HCT116 (cell line): ENCODE measurements at regions not wholly inside any gene's neighbourhood (a gene's known extent, or its start where the extent isn't known, plus 50 kb on each side); places are given as distances from the start of the nearest gene placed in this dataset.

ENCODE experiments used
- ATAC-seq: fragments of 200-7000 bp; cut with Tn5 transposase; 2 replicates; pipeline ENCODE4 v1.9.1; 2020; ENCODE audit warnings: mild to moderate bottlenecking, moderate library complexity
- BruUV-seq: library from RNA; stranded (reverse); fragments of 400-500 nt; replicated peaks from 2 replicates; lab custom pipeline; 2021; lab: Mats Ljungman, UMichigan
- CTCF ChIA-PET: fragments of 300-600 bp; sonication (Branson Sonifier 250); formaldehyde crosslinking; loops from one replicate; lab custom pipeline; 2021; ENCODE audit warnings: antibody characterized with exemption; lab: Charles Lee
- POLR2A ChIA-PET: fragments of 300-600, 350-600 bp; sonication (Branson Sonifier 250); formaldehyde crosslinking; loops from one replicate; lab custom pipeline; 2021; ENCODE audit warnings: antibody characterized with exemption; lab: Charles Lee
- RAD21 ChIA-PET, 2 experiments: fragments of 300-600 bp; sonication (Branson Sonifier 250); formaldehyde crosslinking; loops; one replicate each; lab custom pipeline; 2023; ENCODE audit warnings: low total read pairs in 2 of 2; ENCODE audit not compliant: uncharacterized antibody in 2 of 2, unreplicated experiment in 2 of 2, low non-redundant PET in 1 of 2; lab: Charles Lee
- DNase-seq: peaks from one replicate; pipeline ENCODE4 v3.0.0-alpha.2; 2010; ENCODE audit warnings: low read depth, low spot score
- H2AFZ ChIP-seq: fragments of 200-600 bp; shearing (Covaris generic), sonication (generic); 2 replicates; pipeline ENCODE4 v1.6.1; 2017; ENCODE audit warnings: low read depth, mixed run types, mixed read lengths, antibody characterized with exemption, low read length; ENCODE audit not compliant: poor library complexity, severe bottlenecking
- H3K27ac ChIP-seq: 2 replicates; pipeline ENCODE4 v1.5.1; 2012; ENCODE audit warnings: low read depth, low read length
- H3K27me3 ChIP-seq: fragments of 200-600 bp; sonication (generic); 2 replicates; pipeline ENCODE4 v1.6.1; 2016; ENCODE audit warnings: mixed run types, low read length, mixed read lengths; ENCODE audit not compliant: insufficient read depth
- H3K36me3 ChIP-seq, 2 experiments: fragments of 200-500 bp in 1 of 2; fragments of 200-600 bp in 1 of 2; sonication (Bioruptor generic) in 1 of 2; sonication (generic) in 1 of 2; 2 replicates each; pipeline versions ENCODE4 v1.5.1 to v1.6.1; 2014 to 2016; ENCODE audit warnings: low read length in 2 of 2, inconsistent platforms in 1 of 2, mixed read lengths in 1 of 2, mixed run types in 1 of 2; ENCODE audit not compliant: insufficient read depth in 2 of 2, control insufficient read depth in 1 of 2
- H3K4me1 ChIP-seq, 2 experiments: fragments of 200-600 bp in 1 of 2; sonication (generic) in 1 of 2; 2 replicates each; pipeline versions ENCODE4 v1.5.1 to v1.6.1; 2012 to 2017; ENCODE audit warnings: low read length in 2 of 2, inconsistent platforms in 1 of 2, mild to moderate bottlenecking in 1 of 2, mixed read lengths in 1 of 2, mixed run types in 1 of 2, moderate library complexity in 1 of 2; ENCODE audit not compliant: insufficient read depth in 2 of 2, control insufficient read depth in 1 of 2
- H3K4me2 ChIP-seq: fragments of 200-600 bp; sonication (generic); 2 replicates; pipeline ENCODE4 v1.6.1; 2017; ENCODE audit warnings: mixed run types, low read length, mixed read lengths
- H3K4me3 ChIP-seq, 2 experiments: fragments of 200-600 bp in 1 of 2; sonication (generic) in 1 of 2; replicated peaks in 1 of 2; 2 replicates each; pipeline ENCODE4 v1.5.1; 2011 to 2016; ENCODE audit warnings: low read length in 2 of 2, control low read depth in 1 of 2, low read depth in 1 of 2, mild to moderate bottlenecking in 1 of 2, mixed read lengths in 1 of 2, mixed run types in 1 of 2
- H3K79me2 ChIP-seq: fragments of 200-600 bp; sonication (generic); 2 replicates; pipeline ENCODE4 v1.6.1; 2017; ENCODE audit warnings: mild to moderate bottlenecking, mixed run types, low read length, moderate library complexity, mixed read lengths; ENCODE audit not compliant: insufficient read depth
- H3K9ac ChIP-seq: fragments of 200-600 bp; sonication (generic); 2 replicates; pipeline ENCODE4 v1.6.1; 2016; ENCODE audit warnings: low read length, mixed read lengths
- H3K9me2 ChIP-seq: fragments of 200-600 bp; sonication (generic), shearing (Covaris generic); 2 replicates; pipeline ENCODE4 v1.6.1; 2017; ENCODE audit warnings: mixed run types, mild to moderate bottlenecking, moderate library complexity; ENCODE audit not compliant: insufficient read depth
- H3K9me3 ChIP-seq, 2 experiments: fragments of 200-500 bp in 1 of 2; fragments of 200-600 bp in 1 of 2; sonication (Bioruptor generic) in 1 of 2; sonication (generic) in 1 of 2; 2 replicates each; pipeline ENCODE4 v1.6.1; 2014 to 2017; ENCODE audit warnings: low read length in 2 of 2, mixed read lengths in 2 of 2, inconsistent platforms in 1 of 2, low read depth in 1 of 2, mild to moderate bottlenecking in 1 of 2, mixed run types in 1 of 2, moderate library complexity in 1 of 2; ENCODE audit not compliant: control insufficient read depth in 1 of 2, insufficient read depth in 1 of 2
- H4K20me1 ChIP-seq: fragments of 200-600 bp; sonication (generic), shearing (Covaris generic); 2 replicates; pipeline ENCODE4 v1.6.1; 2017; ENCODE audit warnings: mixed run types, mild to moderate bottlenecking, moderate library complexity; ENCODE audit not compliant: insufficient read depth
- CBX3 ChIP-seq: IDR thresholded peaks from 2 replicates; pipeline ENCODE4 v1.6.1; 2012; ENCODE audit warnings: low read depth
- CEBPB ChIP-seq: IDR thresholded peaks from 2 replicates; pipeline ENCODE4 v1.6.1; 2012; ENCODE audit warnings: low read depth
- CTCF ChIP-seq, 3 experiments: fragments of 200-600 bp in 1 of 3; sonication (generic) in 1 of 3; IDR thresholded peaks in 2 of 3; conservative IDR thresholded peaks in 1 of 3; 2 replicates each; pipeline ENCODE4 v1.5.1; 2012 to 2017; ENCODE audit warnings: low read depth in 2 of 3, low read length in 2 of 3, antibody characterized with exemption in 1 of 3, borderline replicate concordance in 1 of 3, control low read depth in 1 of 3, mild to moderate bottlenecking in 1 of 3, mixed read lengths in 1 of 3, mixed run types in 1 of 3, moderate library complexity in 1 of 3; ENCODE audit not compliant: insufficient read depth in 1 of 3
- ELF1 ChIP-seq: IDR thresholded peaks from 2 replicates; pipeline ENCODE4 v1.6.1; 2012; ENCODE audit warnings: low read depth, borderline replicate concordance
- EZH2 ChIP-seq: fragments of 200-600 bp; sonication (generic); IDR thresholded peaks from 2 replicates; pipeline ENCODE4 v1.6.1; 2017; ENCODE audit warnings: antibody characterized with exemption, mixed run types
- EZH2phosphoT487 ChIP-seq: fragments of 200-600 bp; IDR thresholded peaks from 2 replicates; pipeline ENCODE4 v1.6.1; 2018; ENCODE audit warnings: antibody characterized with exemption, borderline replicate concordance
- FOSL1 ChIP-seq: IDR thresholded peaks from 2 replicates; pipeline ENCODE4 v1.6.1; 2012; ENCODE audit warnings: low read depth
- JUND ChIP-seq: IDR thresholded peaks from 2 replicates; pipeline ENCODE4 v1.6.1; 2012
- MAX ChIP-seq: IDR thresholded peaks from 2 replicates; pipeline ENCODE4 v1.6.1; 2012
- POLR2AphosphoS5 ChIP-seq: IDR thresholded peaks from 2 replicates; pipeline ENCODE4 v1.6.1; 2011; ENCODE audit warnings: mild to moderate bottlenecking, low read depth, low read length, moderate library complexity
- RAD21 ChIP-seq: IDR thresholded peaks from 2 replicates; pipeline ENCODE4 v1.6.1; 2012; ENCODE audit warnings: low read depth, mild to moderate bottlenecking
- TCF7L2 ChIP-seq: IDR thresholded peaks from 2 replicates; pipeline ENCODE4 v1.7.0; 2011; ENCODE audit warnings: borderline replicate concordance, inconsistent platforms; ENCODE audit not compliant: insufficient read depth, insufficient read length; ENCODE audit errors: extremely low read depth
- YY1 ChIP-seq: IDR thresholded peaks from 2 replicates; pipeline ENCODE4 v1.6.1; 2011; ENCODE audit warnings: low read length, low read depth, moderate library complexity, mild to moderate bottlenecking; ENCODE audit not compliant: insufficient replicate concordance; ENCODE audit errors: extremely low read depth
- ZFX ChIP-seq: fragments of 450-650 bp; IDR thresholded peaks from 2 replicates; pipeline ENCODE4 v1.6.1; 2017
- intact Hi-C: fragments of 100-400 bp; cut with micrococcal nuclease; formaldehyde crosslinking; loops from 2 replicates; pipeline ENCODE4 v1.10.0; 2022

- Histone ChIP-seq H3K4me2 (no peak overlapping the region), H3K27ac (no peak overlapping the region), H3K36me3 (no peaks in the 10 kb centered on the region), H3K4me1 (no peaks in the 10 kb centered on the region), H3K9ac (no peak overlapping the region), H4K20me1 (no peaks in the 10 kb centered on the region), H3K27me3 (no peaks in the 10 kb centered on the region), H3K79me2 (no peaks in the 10 kb centered on the region), H3K9me3 (no peaks in the 10 kb centered on the region), H3K9me2 (no peaks in the 10 kb centered on the region), H3K4me3 (no peak overlapping the region), H2AFZ (no peak overlapping the region)
- ATAC-seq (no peak), DNase-seq (no peak)
- ChIA-PET POLR2A (no interaction called here), RAD21 (no interaction called here), CTCF (no interaction called here)
- BruUV-seq: no TSS peak
- TF ChIP-seq RAD21: no peak
- intact Hi-C loops: no loop called here
These were observed 752.1 kb downstream of the DTWD2 start for GRCh38 chr5:118236108-118236849.

GRCh38 chr5:118233606-118234005 is 754.7 kb downstream of the DTWD2 start:
- no peaks in the 10 kb centered on the region for H3K9me2 ChIP-seq
- H3K36me3 ChIP-seq: no peaks in the 10 kb centered on the region
- intact Hi-C loops: no loop called here
- no peaks in the 10 kb centered on the region for H3K9me3 ChIP-seq
- H3K4me1 ChIP-seq: no peaks in the 10 kb centered on the region
- DNase-seq: no peak
- no peaks in the 10 kb centered on the region for H4K20me1 ChIP-seq
- BruUV-seq: no TSS peak
- no peak overlapping the region for H3K9ac ChIP-seq
- H3K4me3 ChIP-seq: no peak overlapping the region
- H3K27ac ChIP-seq: no peak overlapping the region
- CTCF ChIA-PET: no interaction called here
- ATAC-seq: no peak
- TF ChIP-seq RAD21 (no peak), YY1 (no peak), CEBPB (no peak), MAX (no peak), JUND (no peak), ELF1 (no peak), EZH2 (no peak), CBX3 (no peak), CTCF (IDR thresholded peaks at IDR 0.05 in 2 of 3, conservative IDR thresholded peaks at IDR 0.05 in 1 of 3; ENCODE audit: borderline replicate concordance in 1 of 3, insufficient read depth in 1 of 3, low read depth in 2 of 3, low read length in 2 of 3) (no peak), ZFX (no peak), FOSL1 (no peak), TCF7L2 (no peak), EZH2phosphoT487 (no peak), POLR2AphosphoS5 (no peak)
- H3K79me2 ChIP-seq: no peaks in the 10 kb centered on the region
- RAD21 ChIA-PET: no interaction called here
- H3K4me2 ChIP-seq: no peak overlapping the region
- no peaks in the 10 kb centered on the region for H3K27me3 ChIP-seq
- no peak overlapping the region for H2AFZ ChIP-seq
- POLR2A ChIA-PET: no interaction called here
